IPS-15b (cell line): ENCODE measurements at regions not wholly inside any gene's neighbourhood (a gene's known extent, or its start where the extent isn't known, plus 50 kb on each side); places are given as distances from the start of the nearest gene placed in this dataset.

Experiments
- H3K27me3 ChIP-seq: one replicate; pipeline ENCODE4 v1.6.1; 2013; ENCODE audit warnings: low read length; ENCODE audit not compliant: control insufficient read depth, insufficient read depth
- H3K36me3 ChIP-seq: one replicate; pipeline ENCODE4 v1.6.1; 2013; ENCODE audit warnings: low read length; ENCODE audit not compliant: control insufficient read depth, insufficient read depth
- H3K4me1 ChIP-seq: one replicate; pipeline ENCODE4 v1.6.1; 2013; ENCODE audit warnings: mild to moderate bottlenecking, low read length; ENCODE audit not compliant: control insufficient read depth, insufficient read depth
- H3K4me3 ChIP-seq: one replicate; pipeline ENCODE4 v1.5.1; 2013; ENCODE audit warnings: low read depth, low read length
- H3K9ac ChIP-seq: one replicate; pipeline ENCODE4 v1.6.1; 2013; ENCODE audit warnings: low read depth, mild to moderate bottlenecking, low read length
- H3K9me3 ChIP-seq: one replicate; pipeline ENCODE4 v1.6.1; 2013; ENCODE audit warnings: mild to moderate bottlenecking, low read length; ENCODE audit not compliant: control insufficient read depth, insufficient read depth

- no peaks in the 10 kb centered on the region for H3K27me3 ChIP-seq
- H3K9ac ChIP-seq = no peak overlapping the region
- H3K36me3 ChIP-seq = no peaks in the 10 kb centered on the region
- no peak overlapping the region for H3K4me3 ChIP-seq
- no peaks in the 10 kb centered on the region for H3K9me3 ChIP-seq
- no peaks in the 10 kb centered on the region for H3K4me1 ChIP-seq
Observed at GRCh38 chr13:73337532-73337931, 278.7 kb downstream of the KLF5 start.

GRCh38 chr13:73336773-73337172 lies 278.0 kb downstream of the KLF5 start:
- Histone ChIP-seq H3K4me1 (no peaks in the 10 kb centered on the region), H3K27me3 (no peaks in the 10 kb centered on the region), H3K36me3 (no peaks in the 10 kb centered on the region), H3K4me3 (no peak overlapping the region), H3K9me3 (no peaks in the 10 kb centered on the region), H3K9ac (no peak overlapping the region)

GRCh38 chr13:73335944-73336343 lies 277.1 kb downstream of the KLF5 start:
- Histone ChIP-seq H3K4me3 (no peak overlapping the region), H3K27me3 (no peaks in the 10 kb centered on the region), H3K9me3 (no peaks in the 10 kb centered on the region), H3K36me3 (no peaks in the 10 kb centered on the region), H3K9ac (no peak overlapping the region), H3K4me1 (no peaks in the 10 kb centered on the region)

GRCh38 chr13:73335210-73335609 lies 276.4 kb downstream of the KLF5 start:
- no peak overlapping the region for H3K4me3 ChIP-seq
- no peaks in the 10 kb centered on the region for H3K27me3 ChIP-seq
- H3K36me3 ChIP-seq = no peaks in the 10 kb centered on the region

GRCh38 chr13:73334445-73334844 lies 275.6 kb downstream of the KLF5 start:
- Histone ChIP-seq H3K9me3 (no peaks in the 10 kb centered on the region), H3K36me3 (no peaks in the 10 kb centered on the region), H3K4me1 (no peaks in the 10 kb centered on the region), H3K27me3 (no peaks in the 10 kb centered on the region), H3K4me3 (no peak overlapping the region), H3K9ac (no peak overlapping the region)

More at GRCh38 chr13:73335210-73335609, 276.4 kb downstream of the KLF5 start:
- Histone ChIP-seq H3K9me3 (no peaks in the 10 kb centered on the region), H3K4me1 (no peaks in the 10 kb centered on the region), H3K9ac (no peak overlapping the region)

GRCh38 chr13:73331556-73331955 lies 272.8 kb downstream of the KLF5 start:
- no peaks in the 10 kb centered on the region for H3K4me1 ChIP-seq
- no peak overlapping the region for H3K9ac ChIP-seq
- no peak overlapping the region for H3K4me3 ChIP-seq
- H3K9me3 ChIP-seq = no peaks in the 10 kb centered on the region
- H3K27me3 ChIP-seq = no peaks in the 10 kb centered on the region
- no peaks in the 10 kb centered on the region for H3K36me3 ChIP-seq

- no peak overlapping the region for H3K4me3 ChIP-seq
- H3K9me3 ChIP-seq = no peaks in the 10 kb centered on the region
- H3K27me3 ChIP-seq = no peaks in the 10 kb centered on the region
- H3K4me1 ChIP-seq = no peaks in the 10 kb centered on the region
- H3K9ac ChIP-seq = no peak overlapping the region
- H3K36me3 ChIP-seq = no peaks in the 10 kb centered on the region
Observed at GRCh38 chr13:73329355-73329754, 270.6 kb downstream of the KLF5 start.

- no peaks in the 10 kb centered on the region for H3K4me1 ChIP-seq
- no peaks in the 10 kb centered on the region for H3K36me3 ChIP-seq
Observed at GRCh38 chr13:73327579-73327978, 268.8 kb downstream of the KLF5 start.

GRCh38 chr13:73325723-73326558 lies 267.1 kb downstream of the KLF5 start:
- Histone ChIP-seq H3K9me3 (no peaks in the 10 kb centered on the region), H3K27me3 (no peaks in the 10 kb centered on the region), H3K36me3 (no peaks in the 10 kb centered on the region), H3K9ac (no peak overlapping the region), H3K4me1 (no peaks in the 10 kb centered on the region), H3K4me3 (no peak overlapping the region)

More at GRCh38 chr13:73327579-73327978, 268.8 kb downstream of the KLF5 start:
- H3K9ac ChIP-seq = no peak overlapping the region
- no peaks in the 10 kb centered on the region for H3K9me3 ChIP-seq
- H3K4me3 ChIP-seq = no peak overlapping the region
- H3K27me3 ChIP-seq = no peaks in the 10 kb centered on the region

- no peak overlapping the region for H3K9ac ChIP-seq
- H3K27me3 ChIP-seq = no peaks in the 10 kb centered on the region
- no peak overlapping the region for H3K4me3 ChIP-seq
- no peaks in the 10 kb centered on the region for H3K4me1 ChIP-seq
- no peaks in the 10 kb centered on the region for H3K36me3 ChIP-seq
- H3K9me3 ChIP-seq = no peaks in the 10 kb centered on the region
Observed at GRCh38 chr13:73324842-73325722, 266.3 kb downstream of the KLF5 start.

GRCh38 chr13:73323615-73324014 lies 264.8 kb downstream of the KLF5 start:
- Histone ChIP-seq H3K4me3 (no peak overlapping the region), H3K27me3 (no peaks in the 10 kb centered on the region), H3K9me3 (no peaks in the 10 kb centered on the region), H3K9ac (no peak overlapping the region), H3K4me1 (no peaks in the 10 kb centered on the region), H3K36me3 (no peaks in the 10 kb centered on the region)

- Histone ChIP-seq H3K9ac (no peak overlapping the region), H3K4me1 (no peaks in the 10 kb centered on the region), H3K9me3 (no peaks in the 10 kb centered on the region), H3K4me3 (no peak overlapping the region), H3K27me3 (no peaks in the 10 kb centered on the region), H3K36me3 (no peaks in the 10 kb centered on the region)
Observed at GRCh38 chr13:73321043-73321442, 262.2 kb downstream of the KLF5 start.
